Endothelial cell of umbilical vein (primary cell): ENCODE measurements at regions not wholly inside any gene's neighbourhood (a gene's known extent, or its start where the extent isn't known, plus 50 kb on each side); places are given as distances from the start of the nearest gene placed in this dataset.

ENCODE experiments used
- BruUV-seq: library from RNA; stranded (reverse); fragments of 400-500 nt; replicated peaks from 2 replicates; lab custom pipeline; 2021; lab: Mats Ljungman, UMichigan
- CTCF ChIA-PET: fragments of 300-600, 350-600 bp; sonication (Branson Sonifier 250); formaldehyde crosslinking; loops from one replicate; lab custom pipeline; 2021; ENCODE audit warnings: antibody characterized with exemption, inconsistent platforms; lab: Charles Lee
- POLR2A ChIA-PET: fragments of 300-600, 350-600 bp; sonication (Branson Sonifier 250); formaldehyde crosslinking; loops from one replicate; lab custom pipeline; 2021; ENCODE audit warnings: antibody characterized with exemption, inconsistent platforms; lab: Charles Lee
- DNase-seq: peaks from one replicate; pipeline ENCODE4 v3.0.0-alpha.2; 2011; ENCODE audit warnings: low read depth, low spot score
- FAIRE-seq: peaks from 2 replicates; lab custom pipeline; 2011; peaks lifted over from hg19 to GRCh38; lab: Jason Lieb, UNC
- H2AFZ ChIP-seq: 2 replicates; pipeline ENCODE4 v1.6.0; 2012; ENCODE audit warnings: low read depth, low read length, control low read depth, inconsistent platforms
- H3K27ac ChIP-seq: 2 replicates; pipeline ENCODE4 v1.5.1; 2011; ENCODE audit warnings: low read depth, mild to moderate bottlenecking, control low read depth, low read length, moderate library complexity; ENCODE audit not compliant: insufficient read depth
- H3K27me3 ChIP-seq, 2 experiments: 2 replicates each; pipeline versions ENCODE4 v1.6.0 to v1.6.1; 2011; ENCODE audit warnings: low read length in 2 of 2, mixed read lengths in 1 of 2; ENCODE audit not compliant: control insufficient read depth in 2 of 2, insufficient read depth in 2 of 2
- H3K36me3 ChIP-seq, 2 experiments: 2 replicates in 1 of 2; 3 replicates in 1 of 2; pipeline ENCODE4 v1.5.1; 2011; ENCODE audit warnings: low read length in 2 of 2, mild to moderate bottlenecking in 1 of 2, moderate library complexity in 1 of 2; ENCODE audit not compliant: control insufficient read depth in 2 of 2, insufficient read depth in 2 of 2; ENCODE audit errors: extremely low read depth in 1 of 2
- H3K4me1 ChIP-seq: 3 replicates; pipeline ENCODE4 v1.5.1; 2011; ENCODE audit warnings: mild to moderate bottlenecking, low read length; ENCODE audit not compliant: control insufficient read depth, insufficient read depth; ENCODE audit errors: extremely low read depth
- H3K4me2 ChIP-seq: 2 replicates; pipeline ENCODE4 v1.6.1; 2011; ENCODE audit warnings: low read length, control low read depth, mixed read lengths; ENCODE audit not compliant: insufficient read depth
- H3K4me3 ChIP-seq, 3 experiments: fragments of 200-600 bp in 1 of 3; sonication (generic), shearing (Covaris generic) in 1 of 3; replicated peaks in 1 of 3; 2 replicates each; pipeline ENCODE4 v1.5.1; 2011 to 2016; ENCODE audit warnings: control low read depth in 3 of 3, low read length in 3 of 3, mild to moderate bottlenecking in 2 of 3, inconsistent platforms in 1 of 3, low read depth in 1 of 3, moderate library complexity in 1 of 3; ENCODE audit not compliant: insufficient read depth in 1 of 3
- H3K79me2 ChIP-seq: 2 replicates; pipeline ENCODE4 v1.6.0; 2012; ENCODE audit warnings: low read length, inconsistent platforms; ENCODE audit not compliant: control insufficient read depth, insufficient read depth
- H3K9ac ChIP-seq: replicated peaks from 2 replicates; pipeline ENCODE3; 2011; ENCODE audit warnings: low read length, control low read depth; ENCODE audit not compliant: insufficient read depth; ENCODE audit errors: extremely low read depth
- H3K9me1 ChIP-seq: replicated peaks from 3 replicates; pipeline ENCODE4 v1.6.0; 2011; ENCODE audit warnings: mild to moderate bottlenecking, low read length; ENCODE audit not compliant: control insufficient read depth, insufficient read depth; ENCODE audit errors: extremely low read depth
- H3K9me3 ChIP-seq: replicated peaks from 2 replicates; pipeline ENCODE4 v1.5.1; 2012; ENCODE audit warnings: low read length, inconsistent platforms; ENCODE audit not compliant: control insufficient read depth, insufficient read depth
- H4K20me1 ChIP-seq: replicated peaks from 2 replicates; pipeline ENCODE3; 2011; ENCODE audit warnings: mild to moderate bottlenecking, low read length; ENCODE audit not compliant: control insufficient read depth, insufficient read depth; ENCODE audit errors: extremely low read depth
- CTCF ChIP-seq, 2 donors: IDR thresholded peaks; 1 replicate in 1 of 2; 2 replicates in 1 of 2; pipeline ENCODE4 v1.5.1; 2011; ENCODE audit warnings: low read length in 2 of 2, mild to moderate bottlenecking in 2 of 2, moderate library complexity in 2 of 2, control low read depth in 1 of 2, inconsistent platforms in 1 of 2, low read depth in 1 of 2; ENCODE audit not compliant: insufficient read depth in 1 of 2; ENCODE audit errors: extremely low read depth in 1 of 2
- EZH2 ChIP-seq: IDR thresholded peaks from 2 replicates; pipeline ENCODE4 v1.6.1; 2012; ENCODE audit warnings: borderline replicate concordance, low read depth, mild to moderate bottlenecking, moderate library complexity, low read length, inconsistent platforms; ENCODE audit not compliant: severe bottlenecking
- FOS ChIP-seq: IDR thresholded peaks from 2 replicates; pipeline ENCODE4 v1.6.1; 2011; ENCODE audit warnings: mild to moderate bottlenecking, low read length, moderate library complexity, borderline replicate concordance; ENCODE audit not compliant: insufficient read depth
- GATA2 ChIP-seq: IDR thresholded peaks from 2 replicates; pipeline ENCODE4 v1.7.0; 2011; ENCODE audit warnings: low read depth, mild to moderate bottlenecking, moderate library complexity, mixed read lengths, low read length; ENCODE audit not compliant: insufficient read length, insufficient read depth
- JUN ChIP-seq: IDR thresholded peaks from 2 replicates; pipeline ENCODE4 v1.6.1; 2011; ENCODE audit warnings: borderline replicate concordance, low read depth; ENCODE audit not compliant: insufficient read length, insufficient read depth
- MAX ChIP-seq: IDR thresholded peaks from 2 replicates; pipeline ENCODE4 v1.6.1; 2011; ENCODE audit not compliant: insufficient read depth, insufficient read length
- MYC ChIP-seq: IDR thresholded peaks from one replicate; pipeline ENCODE4 v1.6.1; 2011; ENCODE audit warnings: mild to moderate bottlenecking, low read depth, low read length
- POLR2A ChIP-seq: IDR thresholded peaks from 2 replicates; pipeline ENCODE4 v1.6.1; 2012; ENCODE audit warnings: low read depth, mild to moderate bottlenecking, control low read depth, low read length
- POLR2AphosphoS5 ChIP-seq: IDR thresholded peaks from 2 replicates; pipeline ENCODE4 v1.6.1; 2012; ENCODE audit warnings: low read depth, mild to moderate bottlenecking, control low read depth, low read length, moderate library complexity; ENCODE audit not compliant: insufficient read depth
- dilution Hi-C: fragments of 300-500 bp; cut with MboI; formaldehyde crosslinking; loops from one replicate; pipeline ENCODE4 v1.15.0; 2019; ENCODE audit warnings: low sequenced_read_pairs; ENCODE audit not compliant: extremely low pct_ligation_motif_present
- intact Hi-C: fragments of 100-400 bp; cut with micrococcal nuclease; formaldehyde crosslinking; loops from one replicate; pipeline ENCODE4 v1.10.0; 2022

- Histone ChIP-seq H3K9me1 (no peaks in the 10 kb centered on the region), H2AFZ (no peak overlapping the region), H4K20me1 (no peaks in the 10 kb centered on the region), H3K27me3 (no peaks in the 10 kb centered on the region), H3K27ac (no peak overlapping the region), H3K79me2 (no peaks in the 10 kb centered on the region), H3K4me2 (no peak overlapping the region), H3K4me1 (no peaks in the 10 kb centered on the region), H3K9ac (no peak overlapping the region), H3K9me3 (no peaks in the 10 kb centered on the region), H3K36me3 (no peaks in the 10 kb centered on the region), H3K4me3 (no peak overlapping the region)
- dilution Hi-C loops (no loop called here), intact Hi-C loops (no loop called here)
- ChIA-PET CTCF (no interaction called here), POLR2A (no interaction called here)
- DNase-seq = no peak
- no peak for TF ChIP-seq MYC
- no peak for TF ChIP-seq POLR2A
- TF ChIP-seq JUN = no peak
- TF ChIP-seq GATA2 = no peak
- TF ChIP-seq MAX = no peak
- no peak for TF ChIP-seq CTCF (IDR thresholded peaks at IDR 0.05; ENCODE audit: extremely low read depth in 1 of 2, insufficient read depth in 1 of 2, low read depth in 1 of 2, low read length in 2 of 2)
- no peak for FAIRE-seq
- no TSS peak for BruUV-seq
Observed at GRCh38 chr3:3296979-3297381, 117.5 kb upstream of the CRBN start.

- H4K20me1 ChIP-seq = no peaks in the 10 kb centered on the region
- no TSS peak for BruUV-seq
- H3K4me3 ChIP-seq = no peak overlapping the region
- ChIA-PET CTCF (no interaction called here), POLR2A (no interaction called here)
- H3K79me2 ChIP-seq = no peaks in the 10 kb centered on the region
- TF ChIP-seq CTCF (IDR thresholded peaks at IDR 0.05; ENCODE audit: extremely low read depth in 1 of 2, insufficient read depth in 1 of 2, low read depth in 1 of 2, low read length in 2 of 2) (no peak), POLR2AphosphoS5 (no peak), MYC (no peak), GATA2 (no peak), EZH2 (no peak), FOS (no peak), POLR2A (no peak), MAX (no peak), JUN (no peak)
- no peaks in the 10 kb centered on the region for H3K4me1 ChIP-seq
- no peaks in the 10 kb centered on the region for H3K27me3 ChIP-seq
- dilution Hi-C loops (no loop called here), intact Hi-C loops (no loop called here)
- H2AFZ ChIP-seq = no peak overlapping the region
- no peaks in the 10 kb centered on the region for H3K9me3 ChIP-seq
- DNase-seq = no peak
- H3K27ac ChIP-seq = no peak overlapping the region
- no peak overlapping the region for H3K4me2 ChIP-seq
- FAIRE-seq = no peak
- H3K9me1 ChIP-seq = no peaks in the 10 kb centered on the region
- no peaks in the 10 kb centered on the region for H3K36me3 ChIP-seq
- no peak overlapping the region for H3K9ac ChIP-seq
Observed at GRCh38 chr3:3295586-3295985, 116.1 kb upstream of the CRBN start.
